Amygdala (tissue), 56 donors: ENCODE measurements at regions not wholly inside any gene's neighbourhood (a gene's known extent, or its start where the extent isn't known, plus 50 kb on each side); places are given as distances from the start of the nearest gene placed in this dataset.
A peak's percentile ranks its signal among the peaks of the same experiment; 100 is the strongest.
"Not testable (repeated sequence)": the region's sequence is repeated elsewhere in the genome, so short reads cannot be mapped to it uniquely, and the experiment has no call there.

Experiments used
- DNase-seq, 56 donors: peaks; one replicate each; lab custom pipeline; 2025; lab: John Stamatoyannopoulos, UW

GRCh38 chr12:75767957-75768356 lies 256.5 kb upstream of the KRR1 start:
- no peak for DNase-seq

- no peak for DNase-seq
These were observed 255.1 kb upstream of the KRR1 start for GRCh38 chr12:75766263-75767160.

GRCh38 chr12:75765170-75766059 lies 254.0 kb upstream of the KRR1 start:
- DNase-seq, result no peak

- DNase-seq, result no peak
These were observed 252.9 kb upstream of the KRR1 start for GRCh38 chr12:75764091-75764841.

- no peak for DNase-seq
These were observed 249.3 kb upstream of the KRR1 start for GRCh38 chr12:75760573-75761294.

GRCh38 chr12:75759842-75760572 lies 248.6 kb upstream of the KRR1 start:
- no peak for DNase-seq

- no peak for DNase-seq
These were observed 247.8 kb upstream of the KRR1 start for GRCh38 chr12:75759196-75759595.

- no peak for DNase-seq
These were observed 245.4 kb upstream of the KRR1 start for GRCh38 chr12:75756771-75757170.

- no peak for DNase-seq
These were observed 244.7 kb upstream of the KRR1 start for GRCh38 chr12:75756111-75756510.

- no peak for DNase-seq
These were observed 243.3 kb upstream of the KRR1 start for GRCh38 chr12:75754698-75755097.

GRCh38 chr12:75754141-75754540 lies 242.7 kb upstream of the KRR1 start:
- DNase-seq, result no peak

- no peak for DNase-seq
These were observed 240.5 kb upstream of the KRR1 start for GRCh38 chr12:75751769-75752471.

GRCh38 chr12:75750716-75751306 lies 239.4 kb upstream of the KRR1 start:
- peak in 1 of 56 donors; percentile 4 for DNase-seq

- DNase-seq, result not testable (repeated sequence)
These were observed 237.6 kb upstream of the KRR1 start for GRCh38 chr12:75748990-75749389.

- no peak for DNase-seq
These were observed 236.7 kb upstream of the KRR1 start for GRCh38 chr12:75748136-75748535.

- DNase-seq, result no peak
These were observed 236.2 kb upstream of the KRR1 start for GRCh38 chr12:75747572-75748021.

- no peak for DNase-seq
These were observed 235.2 kb upstream of the KRR1 start for GRCh38 chr12:75746621-75747020.

- DNase-seq, result no peak
These were observed 233.3 kb upstream of the KRR1 start for GRCh38 chr12:75744607-75745256.
